Neural crest cell (in vitro differentiated cells): ENCODE measurements at regions not wholly inside any gene's neighbourhood (a gene's known extent, or its start where the extent isn't known, plus 50 kb on each side); places are given as distances from the start of the nearest gene placed in this dataset.
A peak's percentile ranks its signal among the peaks of the same experiment; 100 is the strongest.

ENCODE experiments used
- DNase-seq: peaks from one replicate; pipeline ENCODE4 v3.0.0; 2021; ENCODE audit warnings: low read depth, mixed read lengths, low spot score
- H3K27ac Mint-ChIP-seq: one replicate; pipeline ENCODE4 v1.8.0; 2021; ENCODE audit warnings: mild to moderate bottlenecking, mixed read lengths; ENCODE audit not compliant: unreplicated experiment
- H3K27me3 Mint-ChIP-seq: 2 replicates; pipeline ENCODE4 v1.8.0; 2021; ENCODE audit warnings: low read depth, mild to moderate bottlenecking, mixed read lengths
- H3K36me3 Mint-ChIP-seq: 2 replicates; pipeline ENCODE4 v1.8.0; 2021; ENCODE audit warnings: low read depth, mild to moderate bottlenecking, mixed read lengths
- H3K4me1 Mint-ChIP-seq: 2 replicates; pipeline ENCODE4 v1.8.0; 2021; ENCODE audit warnings: mixed read lengths
- H3K4me3 Mint-ChIP-seq: one replicate; pipeline ENCODE4 v1.8.0; 2021; ENCODE audit warnings: mild to moderate bottlenecking, mixed read lengths
- H3K9me3 Mint-ChIP-seq: 2 replicates; pipeline ENCODE4 v1.8.0; 2021; ENCODE audit warnings: mixed read lengths
- CTCF ChIP-seq: fragments of 200-600 bp; sonication (generic); conservative IDR thresholded peaks from 2 replicates; pipeline ENCODE4 v1.5.0; 2021; ENCODE audit warnings: antibody characterized with exemption, mild to moderate bottlenecking

GRCh38 chr13:111904701-111905608, 162.0 kb upstream of the SOX1 start:
- H3K27me3 Mint-ChIP-seq = no peaks in the 10 kb centered on the region
- H3K9me3 Mint-ChIP-seq = peaks cover 2% of the 10 kb centered on the region
- TF ChIP-seq CTCF = no peak
- no peaks in the 10 kb centered on the region for H3K36me3 Mint-ChIP-seq
- H3K27ac Mint-ChIP-seq = no peak overlapping the region
- DNase-seq = no peak
- H3K4me3 Mint-ChIP-seq = no peak overlapping the region
- H3K4me1 Mint-ChIP-seq = peaks cover 19% of the 10 kb centered on the region

DNA sequence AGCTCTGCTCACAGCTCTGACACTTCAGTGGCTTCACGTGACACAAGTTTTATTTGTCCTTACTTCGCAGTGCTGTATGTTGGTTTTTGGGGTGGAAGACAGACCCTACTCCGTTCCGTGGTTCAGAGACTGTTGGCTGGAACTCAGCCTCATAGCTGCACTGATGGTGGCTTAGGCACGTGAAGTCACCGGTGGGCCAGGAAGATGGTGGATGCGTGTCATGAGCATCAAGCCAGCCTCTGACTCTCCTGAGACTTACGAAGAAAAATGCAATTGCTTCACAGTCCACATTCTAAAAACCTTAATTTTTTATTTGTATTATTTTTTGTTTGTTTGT, 161.4 kb upstream of the SOX1 start:
- H3K27ac Mint-ChIP-seq = no peak overlapping the region
- peaks cover 12% of the 10 kb centered on the region for H3K4me1 Mint-ChIP-seq
- DNase-seq = no peak
- H3K27me3 Mint-ChIP-seq = no peaks in the 10 kb centered on the region
- H3K9me3 Mint-ChIP-seq = peaks cover 2% of the 10 kb centered on the region
- H3K4me3 Mint-ChIP-seq = no peak overlapping the region
- H3K36me3 Mint-ChIP-seq = no peaks in the 10 kb centered on the region
- TF ChIP-seq CTCF = no peak

DNA sequence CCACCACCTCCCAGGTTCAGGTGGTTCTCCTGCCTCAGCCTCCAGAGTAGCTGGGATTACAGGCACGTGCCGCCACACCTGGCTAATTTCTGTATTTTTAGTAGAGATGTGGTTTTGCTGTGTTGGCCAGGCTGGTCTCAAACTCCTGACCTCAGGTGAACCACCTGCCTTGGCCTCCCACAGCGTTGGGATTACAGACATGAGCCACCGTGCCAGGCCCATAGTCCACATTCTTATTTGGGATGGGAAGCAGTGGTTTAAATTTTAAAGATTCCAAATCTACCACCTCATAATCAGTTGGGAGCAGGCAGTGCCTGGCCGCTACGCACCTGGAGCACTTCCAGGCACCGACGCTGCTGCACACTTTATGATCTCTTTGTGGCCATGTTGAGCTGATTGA, 160.6 kb upstream of the SOX1 start:
- no peak for TF ChIP-seq CTCF
- H3K4me1 Mint-ChIP-seq = peaks cover 5% of the 10 kb centered on the region
- H3K27me3 Mint-ChIP-seq = no peaks in the 10 kb centered on the region
- no peak overlapping the region for H3K4me3 Mint-ChIP-seq
- peaks cover 2% of the 10 kb centered on the region for H3K9me3 Mint-ChIP-seq
- no peak overlapping the region for H3K27ac Mint-ChIP-seq
- DNase-seq = no peak
- H3K36me3 Mint-ChIP-seq = no peaks in the 10 kb centered on the region

GRCh38 chr13:111906816-111907215, 160.1 kb upstream of the SOX1 start:
- no peak for TF ChIP-seq CTCF
- Mint-ChIP-seq H3K36me3 (no peaks in the 10 kb centered on the region), H3K9me3 (peaks cover 2% of the 10 kb centered on the region), H3K4me3 (no peak overlapping the region), H3K27ac (peak overlapping the region; percentile 83), H3K27me3 (no peaks in the 10 kb centered on the region), H3K4me1 (peaks cover 5% of the 10 kb centered on the region)
- no peak for DNase-seq

DNA sequence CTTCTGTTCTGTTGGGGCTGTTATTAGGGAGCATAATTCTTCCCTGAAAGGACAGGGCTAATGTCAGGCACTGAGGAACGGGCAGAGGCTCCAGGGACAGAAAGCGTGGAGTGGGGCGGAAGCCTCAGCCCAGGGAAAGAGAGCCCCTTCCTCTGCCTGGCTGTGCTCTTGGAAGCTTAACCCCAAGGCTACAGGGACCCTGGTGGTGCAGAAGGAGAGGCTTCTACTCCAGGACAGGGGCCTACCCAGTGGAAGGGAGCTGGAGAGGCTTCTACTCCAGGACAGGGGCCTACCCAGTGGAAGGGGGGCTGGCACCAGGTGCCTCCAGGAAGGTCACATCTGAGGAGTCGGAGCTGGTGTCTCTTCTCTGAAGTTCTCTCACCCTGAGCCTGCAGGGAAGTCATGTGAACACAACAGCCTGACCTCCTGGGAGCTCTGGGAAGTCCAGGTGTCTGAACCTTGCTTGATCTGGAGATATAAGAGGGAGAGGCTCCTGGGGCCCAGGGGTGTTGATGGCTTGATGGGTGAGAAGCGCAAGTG, 159.5 kb upstream of the SOX1 start:
- no peaks in the 10 kb centered on the region for H3K27me3 Mint-ChIP-seq

More for the DNA sequence above, 159.5 kb upstream of the SOX1 start:
- TF ChIP-seq CTCF = no peak
- no peaks in the 10 kb centered on the region for H3K36me3 Mint-ChIP-seq
- no peak overlapping the region for H3K4me3 Mint-ChIP-seq
- H3K9me3 Mint-ChIP-seq = peaks cover 2% of the 10 kb centered on the region
- H3K4me1 Mint-ChIP-seq = peaks cover 5% of the 10 kb centered on the region
- DNase-seq = no peak
- peak overlapping the region; percentile 83 for H3K27ac Mint-ChIP-seq
